ENCODE measurements at regions not wholly inside any gene's neighbourhood (a gene's known extent, or its start where the extent isn't known, plus 50 kb on each side); places are given as distances from the start of the nearest gene placed in this dataset.

GRCh38 chr1:70706381-70707037, 295.4 kb downstream of the CTH start (continued):
- TF ChIP-seq CHD1 (IDR thresholded peaks at IDR 0.05; ENCODE audit: low read depth, low read length) = no peak
- no peak; a peak in 1 of 4 replicates for TF ChIP-seq SIN3A (conservative IDR thresholded peaks at IDR 0.05 in 1 of 2, IDR thresholded peaks at IDR 0.05 in 1 of 2; ENCODE audit: low read depth in 1 of 2, low read length in 2 of 2)
- peak; percentile 70 for TF ChIP-seq TAF1 (IDR thresholded peaks at IDR 0.05; ENCODE audit: low read depth, low read length)
- TF ChIP-seq JUN (IDR thresholded peaks at IDR 0.05; ENCODE audit: low read depth, low read length) = no peak
- TF ChIP-seq SUZ12 (IDR thresholded peaks at IDR 0.05; ENCODE audit: low read length) = no peak
- peak in 1 of 2 experiments; percentile 74; a peak in 2 of 3 replicates for TF ChIP-seq POLR2A (IDR thresholded peaks at IDR 0.05; ENCODE audit: control extremely low read depth in 1 of 2, low read depth in 2 of 2, low read length in 2 of 2)
- TF ChIP-seq PHF8 (conservative IDR thresholded peaks at IDR 0.05; ENCODE audit: low read depth, low read length) = peak; percentile 67
- TF ChIP-seq POLR2AphosphoS5 (IDR thresholded peaks at IDR 0.05; ENCODE audit: low read depth, low read length) = peak; percentile 62
